ENCODE measurements at regions not wholly inside any gene's neighbourhood (a gene's known extent, or its start where the extent isn't known, plus 50 kb on each side); places are given as distances from the start of the nearest gene placed in this dataset.

GRCh38 chr6:164163239-164163638 lies 748.7 kb downstream of the QKI start:
- no peak overlapping the region for H3K27ac ChIP-seq (ENCODE audit: control insufficient read depth, insufficient read depth, low read length)
- TF ChIP-seq EZH2 (IDR thresholded peaks at IDR 0.05; ENCODE audit: low read length): no peak
- no peak for TF ChIP-seq CTCF (optimal IDR thresholded peaks at IDR 0.05 in 1 of 3, IDR thresholded peaks at IDR 0.05 in 1 of 3, conservative IDR thresholded peaks at IDR 0.05 in 1 of 3; ENCODE audit: extremely low read depth in 1 of 3, insufficient read depth in 2 of 3, low read length in 3 of 3)
- no peak overlapping the region for H3K4me2 ChIP-seq (ENCODE audit: control insufficient read depth, extremely low read depth, insufficient read depth, low read depth, low read length)
- no peak for DNase-seq (ENCODE audit: low read depth, low spot score)
- H3K79me2 ChIP-seq (ENCODE audit: control insufficient read depth, insufficient read depth, low read length): no peaks in the 10 kb centered on the region
- H3K4me3 ChIP-seq (ENCODE audit: control insufficient read depth in 2 of 3, extremely low read depth in 1 of 3, insufficient read depth in 2 of 3, low read depth in 1 of 3, low read length in 3 of 3): no peak overlapping the region
- H3K9me3 ChIP-seq (ENCODE audit: control insufficient read depth, low read depth, low read length): no peaks in the 10 kb centered on the region
- H3K9me1 ChIP-seq (ENCODE audit: control insufficient read depth, extremely low read depth, insufficient read depth, low read length): no peaks in the 10 kb centered on the region
- H3K36me3 ChIP-seq (ENCODE audit: control insufficient read depth in 2 of 2, extremely low read depth in 1 of 2, insufficient read depth in 2 of 2, low read length in 2 of 2): no peaks in the 10 kb centered on the region
- H4K20me1 ChIP-seq (ENCODE audit: control insufficient read depth, extremely low read depth, insufficient read depth, low read length): no peaks in the 10 kb centered on the region
- H3K9ac ChIP-seq (ENCODE audit: control insufficient read depth, extremely low read depth, insufficient read depth, low read length): no peak overlapping the region
- H3K4me1 ChIP-seq (ENCODE audit: control insufficient read depth, extremely low read depth, insufficient read depth, low read length): no peaks in the 10 kb centered on the region
- dilution Hi-C loops (cut with MboI; ENCODE audit: extremely low pct_ligation_motif_present, low sequenced_read_pairs): no loop called here
- H3K27me3 ChIP-seq (ENCODE audit: control insufficient read depth, extremely low read depth, insufficient read depth, low read length): no peaks in the 10 kb centered on the region
- FAIRE-seq: no peak
- no peak overlapping the region for H2AFZ ChIP-seq (ENCODE audit: control insufficient read depth, low read length)

GRCh38 chr6:164159061-164159460 lies 744.5 kb downstream of the QKI start:
- no peak for FAIRE-seq
- dilution Hi-C loops (cut with MboI; ENCODE audit: extremely low pct_ligation_motif_present, low sequenced_read_pairs): no loop called here

More at GRCh38 chr6:164159061-164159460, 744.5 kb downstream of the QKI start:
- Histone ChIP-seq H3K36me3 (ENCODE audit: control insufficient read depth in 2 of 2, extremely low read depth in 1 of 2, insufficient read depth in 2 of 2, low read length in 2 of 2) (no peaks in the 10 kb centered on the region), H3K9me1 (ENCODE audit: control insufficient read depth, extremely low read depth, insufficient read depth, low read length) (no peaks in the 10 kb centered on the region), H3K4me2 (ENCODE audit: control insufficient read depth, extremely low read depth, insufficient read depth, low read depth, low read length) (no peak overlapping the region), H3K4me1 (ENCODE audit: control insufficient read depth, extremely low read depth, insufficient read depth, low read length) (no peaks in the 10 kb centered on the region), H3K9ac (ENCODE audit: control insufficient read depth, extremely low read depth, insufficient read depth, low read length) (no peak overlapping the region), H2AFZ (ENCODE audit: control insufficient read depth, low read length) (no peak overlapping the region), H3K4me3 (ENCODE audit: control insufficient read depth in 2 of 3, extremely low read depth in 1 of 3, insufficient read depth in 2 of 3, low read depth in 1 of 3, low read length in 3 of 3) (no peak overlapping the region), H3K27ac (ENCODE audit: control insufficient read depth, insufficient read depth, low read length) (no peak overlapping the region), H3K27me3 (ENCODE audit: control insufficient read depth, extremely low read depth, insufficient read depth, low read length) (no peaks in the 10 kb centered on the region), H3K9me3 (ENCODE audit: control insufficient read depth, low read depth, low read length) (no peaks in the 10 kb centered on the region), H4K20me1 (ENCODE audit: control insufficient read depth, extremely low read depth, insufficient read depth, low read length) (no peaks in the 10 kb centered on the region), H3K79me2 (ENCODE audit: control insufficient read depth, insufficient read depth, low read length) (no peaks in the 10 kb centered on the region)
- no peak for DNase-seq (ENCODE audit: low read depth, low spot score)
- TF ChIP-seq CTCF (optimal IDR thresholded peaks at IDR 0.05 in 1 of 3, IDR thresholded peaks at IDR 0.05 in 1 of 3, conservative IDR thresholded peaks at IDR 0.05 in 1 of 3; ENCODE audit: extremely low read depth in 1 of 3, insufficient read depth in 2 of 3, low read length in 3 of 3) (no peak), EZH2 (IDR thresholded peaks at IDR 0.05; ENCODE audit: low read length) (no peak)

All from keratinocyte (primary cell).